GM23338 (cell line): ENCODE measurements at regions not wholly inside any gene's neighbourhood (a gene's known extent, or its start where the extent isn't known, plus 50 kb on each side); places are given as distances from the start of the nearest gene placed in this dataset.

Source experiments
- ATAC-seq: fragments of 200-7000 bp; cut with Tn5 transposase; 3 replicates; pipeline ENCODE4 v1.9.1; 2020
- DNase-seq: peaks from one replicate; pipeline ENCODE4 v3.0.0-alpha.2; 2015; ENCODE audit warnings: low spot score
- H2AFZ ChIP-seq: fragments of 200-600 bp; sonication (generic); 2 replicates; pipeline ENCODE4 v1.8.0; 2016; ENCODE audit warnings: antibody characterized with exemption, mild to moderate bottlenecking, moderate library complexity
- H3F3A ChIP-seq: fragments of 200-600 bp; sonication (generic); replicated peaks from 2 replicates; pipeline ENCODE4 v1.8.0; 2017; ENCODE audit warnings: antibody characterized with exemption, mixed run types, low read depth
- H3K27ac ChIP-seq: fragments of 200-600 bp; sonication (generic); 2 replicates; pipeline ENCODE4 v1.6.1; 2016; ENCODE audit warnings: low read depth
- H3K27me3 ChIP-seq: fragments of 200-600 bp; sonication (generic); 2 replicates; pipeline ENCODE4 v1.8.0; 2016; ENCODE audit warnings: mild to moderate bottlenecking, mixed run types, moderate library complexity; ENCODE audit not compliant: insufficient read depth
- H3K36me3 ChIP-seq: fragments of 200-600 bp; sonication (generic); 2 replicates; pipeline ENCODE4 v1.8.0; 2016; ENCODE audit warnings: mild to moderate bottlenecking; ENCODE audit not compliant: insufficient read depth
- H3K4me1 ChIP-seq: fragments of 200-600 bp; sonication (generic); 2 replicates; pipeline ENCODE4 v1.8.0; 2016; ENCODE audit warnings: mild to moderate bottlenecking, moderate library complexity; ENCODE audit not compliant: insufficient read depth
- H3K4me2 ChIP-seq: fragments of 200-600 bp; sonication (generic); 2 replicates; pipeline ENCODE4 v1.7.1; 2017; ENCODE audit warnings: mixed run types
- H3K4me3 ChIP-seq: fragments of 200-600 bp; sonication (generic); 2 replicates; pipeline ENCODE4 v1.6.1; 2016; ENCODE audit warnings: mixed run types
- H3K79me2 ChIP-seq: fragments of 200-600 bp; sonication (generic); replicated peaks from 2 replicates; pipeline ENCODE4 v1.8.0; 2017; ENCODE audit warnings: mild to moderate bottlenecking; ENCODE audit not compliant: insufficient read depth
- H3K9me2 ChIP-seq: fragments of 200-600 bp; sonication (generic); 2 replicates; pipeline ENCODE4 v1.8.0; 2017; ENCODE audit not compliant: insufficient read depth
- H4K20me1 ChIP-seq: fragments of 200-600 bp; sonication (generic); replicated peaks from 2 replicates; pipeline ENCODE4 v1.8.0; 2017; ENCODE audit warnings: mild to moderate bottlenecking; ENCODE audit not compliant: insufficient read depth
- H3K27ac Mint-ChIP-seq: 2 replicates; pipeline ENCODE4 v1.8.0; 2020; ENCODE audit warnings: inconsistent platforms, mild to moderate bottlenecking, moderate library complexity, mixed read lengths
- H3K27me3 Mint-ChIP-seq: 3 replicates; pipeline ENCODE4 v1.8.0; 2022; ENCODE audit warnings: low read depth, mild to moderate bottlenecking, moderate library complexity, mixed read lengths, inconsistent platforms; ENCODE audit not compliant: insufficient read depth, poor library complexity
- H3K36me3 Mint-ChIP-seq: 3 replicates; pipeline ENCODE4 v1.8.0; 2021; ENCODE audit warnings: low read depth, mild to moderate bottlenecking, inconsistent platforms, moderate library complexity, mixed read lengths
- H3K4me1 Mint-ChIP-seq: 3 replicates; pipeline ENCODE4 v1.8.0; 2020; ENCODE audit warnings: mild to moderate bottlenecking, inconsistent platforms, mixed read lengths
- H3K4me3 Mint-ChIP-seq: 3 replicates; pipeline ENCODE4 v1.8.0; 2021; ENCODE audit warnings: moderate library complexity, mild to moderate bottlenecking, inconsistent platforms, mixed read lengths
- H3K9me3 Mint-ChIP-seq: 3 replicates; pipeline ENCODE4 v1.8.0; 2020; ENCODE audit warnings: moderate library complexity, mild to moderate bottlenecking, inconsistent platforms, mixed read lengths
- CREB1 ChIP-seq: fragments of 250-450 bp; sonication (Bioruptor Pico); IDR thresholded peaks from 2 replicates; pipeline ENCODE4 v1.5.0; 2020; ENCODE audit warnings: low read depth, mild to moderate bottlenecking, moderate library complexity
- EZH2 ChIP-seq: fragments of 200-600 bp; sonication (generic); IDR thresholded peaks from one replicate; pipeline ENCODE4 v1.8.0; 2017; ENCODE audit warnings: antibody characterized with exemption, mild to moderate bottlenecking, low read depth; ENCODE audit not compliant: unreplicated experiment
- EZH2phosphoT487 ChIP-seq: fragments of 200-600 bp; sonication (generic); IDR thresholded peaks from one replicate; pipeline ENCODE4 v1.8.1; 2018; ENCODE audit warnings: antibody characterized with exemption; ENCODE audit not compliant: unreplicated experiment
- JUNB ChIP-seq: IDR thresholded peaks from one replicate; pipeline ENCODE4 v1.6.1; 2016; ENCODE audit warnings: antibody characterized with exemption; ENCODE audit not compliant: unreplicated experiment
- POLR2AphosphoS5 ChIP-seq: IDR thresholded peaks from 2 replicates; pipeline ENCODE4 v1.6.1; 2016; ENCODE audit warnings: antibody characterized with exemption, low read depth
- STAT1 ChIP-seq: IDR thresholded peaks from one replicate; pipeline ENCODE4 v1.6.1; 2016; ENCODE audit warnings: antibody characterized with exemption; ENCODE audit not compliant: unreplicated experiment
- ZNF114 ChIP-seq: fragments of 250-450 bp; sonication (Bioruptor Pico); IDR thresholded peaks from 2 replicates; pipeline ENCODE4 v1.5.0; 2020; ENCODE audit warnings: mild to moderate bottlenecking, moderate library complexity
- ZNF331 ChIP-seq: fragments of 250-450 bp; sonication (Bioruptor Pico); IDR thresholded peaks from 2 replicates; pipeline ENCODE4 v1.5.0; 2020; ENCODE audit warnings: low read depth, mild to moderate bottlenecking, moderate library complexity
- TF ChIP-seq, protein P1 (sequence below), 2 experiments: fragments of 200-600 bp in 1 of 2; sonication (generic) in 1 of 2; conservative IDR thresholded peaks; 2 replicates each; pipeline versions ENCODE4 v1.5.1 to v1.6.1; 2016 to 2017; ENCODE audit warnings: antibody characterized with exemption in 2 of 2, low read depth in 2 of 2, mild to moderate bottlenecking in 2 of 2, moderate library complexity in 1 of 2
- TF ChIP-seq, protein P2 (sequence below): IDR thresholded peaks from one replicate; pipeline ENCODE4 v1.6.1; 2018; ENCODE audit warnings: antibody characterized with exemption; ENCODE audit not compliant: unreplicated experiment
- TF ChIP-seq, protein P3 (sequence below): fragments of 250-450 bp; sonication (Bioruptor Pico); IDR thresholded peaks from 2 replicates; pipeline ENCODE4 v1.5.0; 2020; ENCODE audit warnings: mild to moderate bottlenecking, moderate library complexity

DNA sequence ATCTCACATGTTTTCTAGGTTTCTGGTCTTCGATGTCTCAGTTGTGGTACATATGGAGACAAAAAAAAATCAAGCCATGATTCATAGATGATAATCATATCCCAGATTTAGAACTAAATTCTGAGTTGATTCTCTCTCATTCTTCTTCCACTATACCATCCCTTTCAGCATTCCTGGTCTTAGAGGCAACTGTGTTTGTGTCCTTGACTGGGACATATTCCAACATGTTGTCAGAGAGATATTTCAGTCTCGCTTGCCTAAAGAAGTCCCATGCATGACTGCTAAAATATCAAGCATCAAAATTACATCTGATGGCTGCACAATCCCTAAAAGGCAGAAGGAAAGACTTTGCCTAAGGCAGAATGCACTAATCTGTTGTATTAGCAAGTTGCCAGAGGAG, 236.6 kb downstream of the PSAT1 start:
- Histone ChIP-seq H3K27me3 (no peaks in the 10 kb centered on the region), H3K79me2 (no peaks in the 10 kb centered on the region), H3K4me3 (no peak overlapping the region), H3F3A (no peaks in the 10 kb centered on the region), H2AFZ (no peak overlapping the region), H3K9me2 (peaks cover 20% of the 10 kb centered on the region), H3K4me1 (peaks cover 13% of the 10 kb centered on the region), H3K4me2 (no peak overlapping the region), H4K20me1 (no peaks in the 10 kb centered on the region), H3K27ac (no peak overlapping the region), H3K36me3 (no peaks in the 10 kb centered on the region; the same call in 1 of the 2 replicates)
- no peaks in the 10 kb centered on the region for H3K9me3 Mint-ChIP-seq
- H3K36me3 Mint-ChIP-seq: no peaks in the 10 kb centered on the region; the same call in 1 of the 3 replicates
- ATAC-seq (no peak), DNase-seq (no peak)
- no peak overlapping the region for H3K4me3 Mint-ChIP-seq
- H3K4me1 Mint-ChIP-seq: peaks cover 21% of the 10 kb centered on the region
- TF ChIP-seq ZNF331 (CRISPR knock-in tag) (no peak), JUNB (no peak)
- H3K27me3 Mint-ChIP-seq: peaks cover 7% of the 10 kb centered on the region
- no peak overlapping the region for H3K27ac Mint-ChIP-seq

DNA sequence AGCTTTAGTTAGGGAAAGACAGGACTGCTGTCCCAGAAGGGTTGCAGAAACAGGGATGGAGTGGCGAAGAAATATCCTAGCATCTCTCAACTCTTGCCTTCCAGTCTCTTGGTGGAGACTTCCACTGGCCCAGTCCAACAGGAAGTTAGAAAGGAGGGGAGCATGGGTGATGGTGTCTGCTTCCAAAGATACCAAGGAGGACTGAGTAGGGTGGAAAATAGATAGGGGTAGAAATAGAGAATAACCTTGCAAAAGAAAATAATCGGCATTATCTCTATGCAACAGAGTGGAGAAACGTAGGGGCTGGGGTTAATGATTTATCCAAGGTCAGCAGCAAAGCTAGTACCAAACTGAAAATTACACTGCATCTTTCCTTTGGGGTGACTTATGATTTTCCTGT, 242.3 kb downstream of the PSAT1 start:
- Histone ChIP-seq H4K20me1 (no peaks in the 10 kb centered on the region), H3K79me2 (no peaks in the 10 kb centered on the region), H3K4me2 (no peak overlapping the region), H3K4me1 (peaks cover 26% of the 10 kb centered on the region), H3K36me3 (no peaks in the 10 kb centered on the region), H3K4me3 (no peak overlapping the region), H3K9me2 (0 out of 2 replicates have a peak, but pooled peaks cover 8% of the 10 kb centered on the region), H3K27ac (no peak overlapping the region), H3K27me3 (no peaks in the 10 kb centered on the region), H2AFZ (no peak overlapping the region), H3F3A (no peaks in the 10 kb centered on the region)
- Mint-ChIP-seq H3K4me3 (no peak overlapping the region), H3K27me3 (peaks cover 3% of the 10 kb centered on the region), H3K4me1 (peaks cover 35% of the 10 kb centered on the region), H3K36me3 (peaks cover under 1% of the 10 kb centered on the region; the same call in 1 of the 3 replicates), H3K27ac (no peak overlapping the region), H3K9me3 (no peaks in the 10 kb centered on the region)
- DNase-seq (no peak), ATAC-seq (no peak)
- TF ChIP-seq, protein P1, sequence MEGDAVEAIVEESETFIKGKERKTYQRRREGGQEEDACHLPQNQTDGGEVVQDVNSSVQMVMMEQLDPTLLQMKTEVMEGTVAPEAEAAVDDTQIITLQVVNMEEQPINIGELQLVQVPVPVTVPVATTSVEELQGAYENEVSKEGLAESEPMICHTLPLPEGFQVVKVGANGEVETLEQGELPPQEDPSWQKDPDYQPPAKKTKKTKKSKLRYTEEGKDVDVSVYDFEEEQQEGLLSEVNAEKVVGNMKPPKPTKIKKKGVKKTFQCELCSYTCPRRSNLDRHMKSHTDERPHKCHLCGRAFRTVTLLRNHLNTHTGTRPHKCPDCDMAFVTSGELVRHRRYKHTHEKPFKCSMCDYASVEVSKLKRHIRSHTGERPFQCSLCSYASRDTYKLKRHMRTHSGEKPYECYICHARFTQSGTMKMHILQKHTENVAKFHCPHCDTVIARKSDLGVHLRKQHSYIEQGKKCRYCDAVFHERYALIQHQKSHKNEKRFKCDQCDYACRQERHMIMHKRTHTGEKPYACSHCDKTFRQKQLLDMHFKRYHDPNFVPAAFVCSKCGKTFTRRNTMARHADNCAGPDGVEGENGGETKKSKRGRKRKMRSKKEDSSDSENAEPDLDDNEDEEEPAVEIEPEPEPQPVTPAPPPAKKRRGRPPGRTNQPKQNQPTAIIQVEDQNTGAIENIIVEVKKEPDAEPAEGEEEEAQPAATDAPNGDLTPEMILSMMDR (conservative IDR thresholded peaks at IDR 0.05; ENCODE audit: low read depth in 2 of 2): no peak
- TF ChIP-seq EZH2phosphoT487: no peak
- TF ChIP-seq STAT1: no peak
- no peak for TF ChIP-seq JUNB
- TF ChIP-seq EZH2: no peak
- no peak for TF ChIP-seq POLR2AphosphoS5
- no peak for TF ChIP-seq ZNF331 (CRISPR knock-in tag)
- TF ChIP-seq, protein P2, sequence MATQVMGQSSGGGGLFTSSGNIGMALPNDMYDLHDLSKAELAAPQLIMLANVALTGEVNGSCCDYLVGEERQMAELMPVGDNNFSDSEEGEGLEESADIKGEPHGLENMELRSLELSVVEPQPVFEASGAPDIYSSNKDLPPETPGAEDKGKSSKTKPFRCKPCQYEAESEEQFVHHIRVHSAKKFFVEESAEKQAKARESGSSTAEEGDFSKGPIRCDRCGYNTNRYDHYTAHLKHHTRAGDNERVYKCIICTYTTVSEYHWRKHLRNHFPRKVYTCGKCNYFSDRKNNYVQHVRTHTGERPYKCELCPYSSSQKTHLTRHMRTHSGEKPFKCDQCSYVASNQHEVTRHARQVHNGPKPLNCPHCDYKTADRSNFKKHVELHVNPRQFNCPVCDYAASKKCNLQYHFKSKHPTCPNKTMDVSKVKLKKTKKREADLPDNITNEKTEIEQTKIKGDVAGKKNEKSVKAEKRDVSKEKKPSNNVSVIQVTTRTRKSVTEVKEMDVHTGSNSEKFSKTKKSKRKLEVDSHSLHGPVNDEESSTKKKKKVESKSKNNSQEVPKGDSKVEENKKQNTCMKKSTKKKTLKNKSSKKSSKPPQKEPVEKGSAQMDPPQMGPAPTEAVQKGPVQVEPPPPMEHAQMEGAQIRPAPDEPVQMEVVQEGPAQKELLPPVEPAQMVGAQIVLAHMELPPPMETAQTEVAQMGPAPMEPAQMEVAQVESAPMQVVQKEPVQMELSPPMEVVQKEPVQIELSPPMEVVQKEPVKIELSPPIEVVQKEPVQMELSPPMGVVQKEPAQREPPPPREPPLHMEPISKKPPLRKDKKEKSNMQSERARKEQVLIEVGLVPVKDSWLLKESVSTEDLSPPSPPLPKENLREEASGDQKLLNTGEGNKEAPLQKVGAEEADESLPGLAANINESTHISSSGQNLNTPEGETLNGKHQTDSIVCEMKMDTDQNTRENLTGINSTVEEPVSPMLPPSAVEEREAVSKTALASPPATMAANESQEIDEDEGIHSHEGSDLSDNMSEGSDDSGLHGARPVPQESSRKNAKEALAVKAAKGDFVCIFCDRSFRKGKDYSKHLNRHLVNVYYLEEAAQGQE: no peak
- TF ChIP-seq ZNF114: no peak
- no peak for TF ChIP-seq CREB1 (CRISPR knock-in tag)
- TF ChIP-seq, protein P3, sequence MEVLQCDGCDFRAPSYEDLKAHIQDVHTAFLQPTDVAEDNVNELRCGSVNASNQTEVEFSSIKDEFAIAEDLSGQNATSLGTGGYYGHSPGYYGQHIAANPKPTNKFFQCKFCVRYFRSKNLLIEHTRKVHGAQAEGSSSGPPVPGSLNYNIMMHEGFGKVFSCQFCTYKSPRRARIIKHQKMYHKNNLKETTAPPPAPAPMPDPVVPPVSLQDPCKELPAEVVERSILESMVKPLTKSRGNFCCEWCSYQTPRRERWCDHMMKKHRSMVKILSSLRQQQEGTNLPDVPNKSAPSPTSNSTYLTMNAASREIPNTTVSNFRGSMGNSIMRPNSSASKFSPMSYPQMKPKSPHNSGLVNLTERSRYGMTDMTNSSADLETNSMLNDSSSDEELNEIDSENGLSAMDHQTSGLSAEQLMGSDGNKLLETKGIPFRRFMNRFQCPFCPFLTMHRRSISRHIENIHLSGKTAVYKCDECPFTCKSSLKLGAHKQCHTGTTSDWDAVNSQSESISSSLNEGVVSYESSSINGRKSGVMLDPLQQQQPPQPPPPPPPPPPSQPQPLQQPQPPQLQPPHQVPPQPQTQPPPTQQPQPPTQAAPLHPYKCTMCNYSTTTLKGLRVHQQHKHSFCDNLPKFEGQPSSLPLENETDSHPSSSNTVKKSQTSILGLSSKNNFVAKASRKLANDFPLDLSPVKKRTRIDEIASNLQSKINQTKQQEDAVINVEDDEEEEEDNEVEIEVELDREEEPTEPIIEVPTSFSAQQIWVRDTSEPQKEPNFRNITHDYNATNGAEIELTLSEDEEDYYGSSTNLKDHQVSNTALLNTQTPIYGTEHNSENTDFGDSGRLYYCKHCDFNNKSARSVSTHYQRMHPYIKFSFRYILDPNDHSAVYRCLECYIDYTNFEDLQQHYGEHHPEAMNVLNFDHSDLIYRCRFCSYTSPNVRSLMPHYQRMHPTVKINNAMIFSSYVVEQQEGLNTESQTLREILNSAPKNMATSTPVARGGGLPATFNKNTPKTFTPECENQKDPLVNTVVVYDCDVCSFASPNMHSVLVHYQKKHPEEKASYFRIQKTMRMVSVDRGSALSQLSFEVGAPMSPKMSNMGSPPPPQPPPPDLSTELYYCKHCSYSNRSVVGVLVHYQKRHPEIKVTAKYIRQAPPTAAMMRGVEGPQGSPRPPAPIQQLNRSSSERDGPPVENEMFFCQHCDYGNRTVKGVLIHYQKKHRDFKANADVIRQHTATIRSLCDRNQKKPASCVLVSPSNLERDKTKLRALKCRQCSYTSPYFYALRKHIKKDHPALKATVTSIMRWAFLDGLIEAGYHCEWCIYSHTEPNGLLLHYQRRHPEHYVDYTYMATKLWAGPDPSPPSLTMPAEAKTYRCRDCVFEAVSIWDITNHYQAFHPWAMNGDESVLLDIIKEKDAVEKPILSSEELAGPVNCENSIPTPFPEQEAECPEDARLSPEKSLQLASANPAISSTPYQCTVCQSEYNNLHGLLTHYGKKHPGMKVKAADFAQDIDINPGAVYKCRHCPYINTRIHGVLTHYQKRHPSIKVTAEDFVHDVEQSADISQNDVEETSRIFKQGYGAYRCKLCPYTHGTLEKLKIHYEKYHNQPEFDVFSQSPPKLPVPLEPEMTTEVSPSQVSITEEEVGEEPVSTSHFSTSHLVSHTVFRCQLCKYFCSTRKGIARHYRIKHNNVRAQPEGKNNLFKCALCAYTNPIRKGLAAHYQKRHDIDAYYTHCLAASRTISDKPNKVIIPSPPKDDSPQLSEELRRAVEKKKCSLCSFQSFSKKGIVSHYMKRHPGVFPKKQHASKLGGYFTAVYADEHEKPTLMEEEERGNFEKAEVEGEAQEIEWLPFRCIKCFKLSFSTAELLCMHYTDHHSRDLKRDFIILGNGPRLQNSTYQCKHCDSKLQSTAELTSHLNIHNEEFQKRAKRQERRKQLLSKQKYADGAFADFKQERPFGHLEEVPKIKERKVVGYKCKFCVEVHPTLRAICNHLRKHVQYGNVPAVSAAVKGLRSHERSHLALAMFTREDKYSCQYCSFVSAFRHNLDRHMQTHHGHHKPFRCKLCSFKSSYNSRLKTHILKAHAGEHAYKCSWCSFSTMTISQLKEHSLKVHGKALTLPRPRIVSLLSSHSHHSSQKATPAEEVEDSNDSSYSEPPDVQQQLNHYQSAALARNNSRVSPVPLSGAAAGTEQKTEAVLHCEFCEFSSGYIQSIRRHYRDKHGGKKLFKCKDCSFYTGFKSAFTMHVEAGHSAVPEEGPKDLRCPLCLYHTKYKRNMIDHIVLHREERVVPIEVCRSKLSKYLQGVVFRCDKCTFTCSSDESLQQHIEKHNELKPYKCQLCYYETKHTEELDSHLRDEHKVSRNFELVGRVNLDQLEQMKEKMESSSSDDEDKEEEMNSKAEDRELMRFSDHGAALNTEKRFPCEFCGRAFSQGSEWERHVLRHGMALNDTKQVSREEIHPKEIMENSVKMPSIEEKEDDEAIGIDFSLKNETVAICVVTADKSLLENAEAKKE (CRISPR knock-in tag): no peak
